Keratinocyte (primary cell): ENCODE measurements at regions not wholly inside any gene's neighbourhood (a gene's known extent, or its start where the extent isn't known, plus 50 kb on each side); places are given as distances from the start of the nearest gene placed in this dataset.

Experiments
- CTCF ChIP-seq, 3 experiments: IDR thresholded peaks in 1 of 3; conservative IDR thresholded peaks in 1 of 3; optimal IDR thresholded peaks in 1 of 3; 2 replicates in 2 of 3; 3 replicates in 1 of 3; pipeline versions ENCODE3 to v1.5.1; 2011; ENCODE audit warnings: low read length in 3 of 3, mild to moderate bottlenecking in 3 of 3, moderate library complexity in 2 of 3, control low read depth in 1 of 3, inconsistent platforms in 1 of 3; ENCODE audit not compliant: insufficient read depth in 2 of 3; ENCODE audit errors: extremely low read depth in 1 of 3
- EZH2 ChIP-seq: IDR thresholded peaks from one replicate; pipeline ENCODE4 v1.6.1; 2012; ENCODE audit warnings: inconsistent platforms, mild to moderate bottlenecking, low read length, moderate library complexity

- no peak for TF ChIP-seq CTCF (optimal IDR thresholded peaks at IDR 0.05 in 1 of 3, IDR thresholded peaks at IDR 0.05 in 1 of 3, conservative IDR thresholded peaks at IDR 0.05 in 1 of 3; ENCODE audit: extremely low read depth in 1 of 3, insufficient read depth in 2 of 3, low read length in 3 of 3)
- no peak for TF ChIP-seq EZH2
Measured at GRCh38 chr10:118412932-118413331, 70.8 kb upstream of the FAM204A start.
